ENCODE measurements at regions not wholly inside any gene's neighbourhood (a gene's known extent, or its start where the extent isn't known, plus 50 kb on each side); places are given as distances from the start of the nearest gene placed in this dataset.

DNA sequence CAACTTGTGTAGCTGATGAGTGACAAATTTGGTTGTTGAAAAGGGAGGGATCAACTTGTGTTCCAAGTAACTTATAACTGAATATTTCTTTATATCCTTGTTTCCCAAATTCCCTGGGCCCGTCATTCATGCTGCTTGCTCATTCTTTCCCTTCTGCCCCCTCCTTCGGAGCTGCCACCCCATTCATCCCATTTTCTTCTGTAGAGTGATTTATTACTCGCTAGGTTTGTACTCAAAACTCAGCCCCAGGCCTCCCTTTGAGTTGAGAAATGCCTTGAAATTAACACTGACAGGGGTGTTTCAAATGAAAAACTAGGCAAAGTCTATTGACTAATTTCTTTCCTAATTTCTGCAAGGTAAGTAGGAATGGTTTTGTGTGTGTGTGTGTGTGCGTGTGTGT is 277.4 kb upstream of the SLCO3A1 start:
- H3K4me3 ChIP-seq = no peak overlapping the region
- no peaks in the 10 kb centered on the region for H3K4me1 ChIP-seq
- DNase-seq (ENCODE audit: low spot score) = no peak
- H3K36me3 ChIP-seq = no peaks in the 10 kb centered on the region
- H3K27me3 ChIP-seq = no peaks in the 10 kb centered on the region
- no peak overlapping the region for H3K27ac ChIP-seq
- H3K9me3 ChIP-seq = no peaks in the 10 kb centered on the region
- TF ChIP-seq, protein P1, sequence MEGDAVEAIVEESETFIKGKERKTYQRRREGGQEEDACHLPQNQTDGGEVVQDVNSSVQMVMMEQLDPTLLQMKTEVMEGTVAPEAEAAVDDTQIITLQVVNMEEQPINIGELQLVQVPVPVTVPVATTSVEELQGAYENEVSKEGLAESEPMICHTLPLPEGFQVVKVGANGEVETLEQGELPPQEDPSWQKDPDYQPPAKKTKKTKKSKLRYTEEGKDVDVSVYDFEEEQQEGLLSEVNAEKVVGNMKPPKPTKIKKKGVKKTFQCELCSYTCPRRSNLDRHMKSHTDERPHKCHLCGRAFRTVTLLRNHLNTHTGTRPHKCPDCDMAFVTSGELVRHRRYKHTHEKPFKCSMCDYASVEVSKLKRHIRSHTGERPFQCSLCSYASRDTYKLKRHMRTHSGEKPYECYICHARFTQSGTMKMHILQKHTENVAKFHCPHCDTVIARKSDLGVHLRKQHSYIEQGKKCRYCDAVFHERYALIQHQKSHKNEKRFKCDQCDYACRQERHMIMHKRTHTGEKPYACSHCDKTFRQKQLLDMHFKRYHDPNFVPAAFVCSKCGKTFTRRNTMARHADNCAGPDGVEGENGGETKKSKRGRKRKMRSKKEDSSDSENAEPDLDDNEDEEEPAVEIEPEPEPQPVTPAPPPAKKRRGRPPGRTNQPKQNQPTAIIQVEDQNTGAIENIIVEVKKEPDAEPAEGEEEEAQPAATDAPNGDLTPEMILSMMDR (IDR thresholded peaks at IDR 0.05) = no peak

DNA sequence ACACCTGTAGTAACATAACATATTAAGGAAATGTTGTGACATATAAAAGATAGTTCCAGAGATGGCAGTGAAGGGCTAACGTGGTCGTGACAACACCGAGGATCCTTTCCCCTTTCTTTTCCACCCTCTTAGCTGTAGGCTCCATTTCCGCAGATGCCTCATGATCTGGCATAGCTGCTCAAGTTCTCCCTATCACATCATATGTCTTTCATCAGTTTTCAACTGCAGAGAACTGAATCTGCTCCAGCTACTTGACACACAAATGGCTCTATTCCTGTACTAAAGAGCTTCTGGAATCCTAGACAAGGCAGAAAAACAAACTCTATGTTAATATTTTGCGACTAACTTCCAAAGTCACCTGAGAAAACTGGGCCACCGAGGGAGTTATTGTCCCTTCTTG is 275.0 kb upstream of the SLCO3A1 start:
- Histone ChIP-seq H3K27ac (no peak overlapping the region), H3K4me3 (no peak overlapping the region), H3K9me3 (no peaks in the 10 kb centered on the region), H3K36me3 (no peaks in the 10 kb centered on the region), H3K4me1 (no peaks in the 10 kb centered on the region), H3K27me3 (no peaks in the 10 kb centered on the region)
- DNase-seq (ENCODE audit: low spot score) = no peak
- TF ChIP-seq, protein P1 (IDR thresholded peaks at IDR 0.05) = no peak

DNA sequence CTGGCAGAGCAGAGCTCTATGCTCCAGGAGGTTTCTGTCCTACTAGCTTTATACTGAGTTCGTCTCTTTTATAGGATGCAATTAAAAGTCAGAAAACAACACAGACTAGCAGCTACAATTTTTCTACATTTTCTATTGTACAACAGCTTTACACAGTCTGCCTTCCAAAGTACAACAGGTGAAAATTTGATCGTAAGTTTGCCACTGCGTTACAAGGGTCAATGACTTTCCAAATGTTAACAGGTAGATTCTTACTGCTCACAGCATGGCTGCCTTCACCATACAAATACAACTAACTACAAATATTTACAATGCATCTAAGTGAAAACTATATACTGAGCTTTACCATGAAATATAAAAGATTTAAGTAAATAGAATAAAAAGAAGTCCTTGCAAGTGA is 268.6 kb upstream of the SLCO3A1 start:
- no peaks in the 10 kb centered on the region for H3K4me1 ChIP-seq
- no peaks in the 10 kb centered on the region for H3K27me3 ChIP-seq
- no peaks in the 10 kb centered on the region for H3K36me3 ChIP-seq
- TF ChIP-seq, protein P1 (IDR thresholded peaks at IDR 0.05) = no peak
- no peaks in the 10 kb centered on the region for H3K9me3 ChIP-seq
- H3K27ac ChIP-seq = no peak overlapping the region
- DNase-seq (ENCODE audit: low spot score) = no peak
- no peak overlapping the region for H3K4me3 ChIP-seq

DNA sequence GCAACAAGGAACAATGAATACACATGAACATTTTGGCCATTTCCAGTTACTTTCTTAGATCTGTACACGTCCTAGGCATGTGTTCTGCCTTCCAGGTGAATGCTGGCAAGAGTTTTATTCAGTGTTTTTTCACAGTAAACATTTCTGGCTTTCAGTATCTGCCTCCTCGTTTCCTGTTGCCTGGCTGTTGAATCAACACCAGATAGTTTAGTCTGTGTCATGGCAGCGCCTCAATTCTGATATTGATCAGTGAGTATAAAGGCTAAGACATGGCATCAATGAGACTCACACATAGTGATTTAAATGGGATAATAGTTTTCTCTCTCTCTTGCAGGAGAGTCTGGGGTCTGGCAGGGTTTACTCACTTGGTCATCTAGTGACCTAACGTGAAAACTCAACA is 266.9 kb upstream of the SLCO3A1 start:
- DNase-seq (ENCODE audit: low spot score) = no peak
- H3K36me3 ChIP-seq = no peaks in the 10 kb centered on the region
- H3K4me1 ChIP-seq = no peaks in the 10 kb centered on the region
- H3K27ac ChIP-seq = no peak overlapping the region
- H3K9me3 ChIP-seq = no peaks in the 10 kb centered on the region
- TF ChIP-seq, protein P1 (IDR thresholded peaks at IDR 0.05) = no peak
- H3K4me3 ChIP-seq = no peak overlapping the region
- H3K27me3 ChIP-seq = no peaks in the 10 kb centered on the region

DNA sequence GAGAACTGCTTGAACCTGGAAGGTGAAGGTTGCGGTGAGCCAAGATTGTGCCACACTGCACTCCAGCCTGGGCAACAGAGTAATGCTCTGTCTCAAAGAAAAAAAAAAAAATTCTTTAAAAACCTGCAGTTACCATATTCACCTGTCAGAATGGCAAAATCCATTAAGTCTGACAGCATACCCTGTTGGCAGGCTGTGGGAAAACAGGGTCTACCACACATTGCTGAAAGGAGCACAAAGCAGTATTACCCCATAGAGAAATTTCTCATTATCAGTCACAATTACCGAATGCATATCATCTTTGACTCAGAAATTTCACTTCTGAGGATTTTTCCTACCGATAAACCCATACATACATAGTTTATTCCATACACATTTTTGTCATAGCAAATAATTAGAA is 264.1 kb upstream of the SLCO3A1 start:
- Histone ChIP-seq H3K4me1 (no peaks in the 10 kb centered on the region), H3K4me3 (no peak overlapping the region), H3K36me3 (no peaks in the 10 kb centered on the region), H3K27me3 (no peaks in the 10 kb centered on the region), H3K27ac (no peak overlapping the region), H3K9me3 (no peaks in the 10 kb centered on the region)
- TF ChIP-seq, protein P1 (IDR thresholded peaks at IDR 0.05) = no peak
- DNase-seq (ENCODE audit: low spot score) = no peak

- TF ChIP-seq, protein P1 (IDR thresholded peaks at IDR 0.05) = no peak
- H3K27ac ChIP-seq = no peak overlapping the region
- no peaks in the 10 kb centered on the region for H3K36me3 ChIP-seq
- no peak overlapping the region for H3K4me3 ChIP-seq
- H3K4me1 ChIP-seq = no peaks in the 10 kb centered on the region
- H3K9me3 ChIP-seq = no peaks in the 10 kb centered on the region
- no peaks in the 10 kb centered on the region for H3K27me3 ChIP-seq
- no peak for DNase-seq (ENCODE audit: low spot score)
These were observed 260.9 kb upstream of the SLCO3A1 start for GRCh38 chr15:91592567-91592966.
